ENCODE measurements at regions not wholly inside any gene's neighbourhood (a gene's known extent, or its start where the extent isn't known, plus 50 kb on each side); places are given as distances from the start of the nearest gene placed in this dataset.

- FAIRE-seq (no peak), ATAC-seq (no peak), DNase-seq (ENCODE audit: low read depth in 1 of 2, low spot score in 1 of 2) (no peak)
- Histone ChIP-seq H3K4me2 (no peak overlapping the region), H3K27ac (no peak overlapping the region), H3K4me1 (no peaks in the 10 kb centered on the region), H3K4me3 (no peak overlapping the region), H3K9me3 (no peaks in the 10 kb centered on the region)
- CTCF ChIA-PET, result interaction anchor here (1.0 to 6.5 kb wide), 2 partner anchors 19 to 43 kb away, joined by 3 to 44 read pairs; no protein-coding TSS in a partner anchor
- POLR2A ChIA-PET, result no interaction called here
- 18% methylated on average over 1 of the region's 1 CpG for WGBS (ENCODE audit: missing lambda C conversion rate)
- TF ChIP-seq CHD2 (IDR thresholded peaks at IDR 0.05; ENCODE audit: low read length, partially characterized antibody) (no peak), HOXB13 (CRISPR knock-in tag; IDR thresholded peaks at IDR 0.05; ENCODE audit: low read depth) (no peak), ZFP36 (IDR thresholded peaks at IDR 0.05; ENCODE audit: borderline replicate concordance, partially characterized antibody) (no peak), POLR2AphosphoS2 (conservative IDR thresholded peaks at IDR 0.05; ENCODE audit: low read length) (no peak), RARB (CRISPR knock-in tag; IDR thresholded peaks at IDR 0.05) (no peak), EHMT2 (IDR thresholded peaks at IDR 0.05; ENCODE audit: low read depth) (no peak), CEBPB (IDR thresholded peaks at IDR 0.05) (no peak), FOSL2 (IDR thresholded peaks at IDR 0.05) (no peak), FOSL2 (CRISPR knock-in tag; IDR thresholded peaks at IDR 0.05) (no peak), HEYL (CRISPR knock-in tag; IDR thresholded peaks at IDR 0.05) (no peak), HDAC2 (IDR thresholded peaks at IDR 0.05) (no peak), KDM5A (IDR thresholded peaks at IDR 0.05) (no peak), ELK1 (IDR thresholded peaks at IDR 0.05; ENCODE audit: low read depth, low read length) (no peak), CHD4 (IDR thresholded peaks at IDR 0.05; ENCODE audit: borderline replicate concordance) (no peak), CBX2 (IDR thresholded peaks at IDR 0.05; ENCODE audit: borderline replicate concordance, low read depth) (no peak), SMC3 (IDR thresholded peaks at IDR 0.05) (no peak), MAZ (IDR thresholded peaks at IDR 0.05; ENCODE audit: borderline replicate concordance, low read depth, low read length) (no peak)
- TF ChIP-seq, protein P1, sequence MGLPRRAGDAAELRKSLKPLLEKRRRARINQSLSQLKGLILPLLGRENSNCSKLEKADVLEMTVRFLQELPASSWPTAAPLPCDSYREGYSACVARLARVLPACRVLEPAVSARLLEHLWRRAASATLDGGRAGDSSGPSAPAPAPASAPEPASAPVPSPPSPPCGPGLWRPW (IDR thresholded peaks at IDR 0.05), result no peak
- TF ChIP-seq, protein P2, sequence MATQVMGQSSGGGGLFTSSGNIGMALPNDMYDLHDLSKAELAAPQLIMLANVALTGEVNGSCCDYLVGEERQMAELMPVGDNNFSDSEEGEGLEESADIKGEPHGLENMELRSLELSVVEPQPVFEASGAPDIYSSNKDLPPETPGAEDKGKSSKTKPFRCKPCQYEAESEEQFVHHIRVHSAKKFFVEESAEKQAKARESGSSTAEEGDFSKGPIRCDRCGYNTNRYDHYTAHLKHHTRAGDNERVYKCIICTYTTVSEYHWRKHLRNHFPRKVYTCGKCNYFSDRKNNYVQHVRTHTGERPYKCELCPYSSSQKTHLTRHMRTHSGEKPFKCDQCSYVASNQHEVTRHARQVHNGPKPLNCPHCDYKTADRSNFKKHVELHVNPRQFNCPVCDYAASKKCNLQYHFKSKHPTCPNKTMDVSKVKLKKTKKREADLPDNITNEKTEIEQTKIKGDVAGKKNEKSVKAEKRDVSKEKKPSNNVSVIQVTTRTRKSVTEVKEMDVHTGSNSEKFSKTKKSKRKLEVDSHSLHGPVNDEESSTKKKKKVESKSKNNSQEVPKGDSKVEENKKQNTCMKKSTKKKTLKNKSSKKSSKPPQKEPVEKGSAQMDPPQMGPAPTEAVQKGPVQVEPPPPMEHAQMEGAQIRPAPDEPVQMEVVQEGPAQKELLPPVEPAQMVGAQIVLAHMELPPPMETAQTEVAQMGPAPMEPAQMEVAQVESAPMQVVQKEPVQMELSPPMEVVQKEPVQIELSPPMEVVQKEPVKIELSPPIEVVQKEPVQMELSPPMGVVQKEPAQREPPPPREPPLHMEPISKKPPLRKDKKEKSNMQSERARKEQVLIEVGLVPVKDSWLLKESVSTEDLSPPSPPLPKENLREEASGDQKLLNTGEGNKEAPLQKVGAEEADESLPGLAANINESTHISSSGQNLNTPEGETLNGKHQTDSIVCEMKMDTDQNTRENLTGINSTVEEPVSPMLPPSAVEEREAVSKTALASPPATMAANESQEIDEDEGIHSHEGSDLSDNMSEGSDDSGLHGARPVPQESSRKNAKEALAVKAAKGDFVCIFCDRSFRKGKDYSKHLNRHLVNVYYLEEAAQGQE (IDR thresholded peaks at IDR 0.05), result no peak
These were observed 180.4 kb downstream of the INO80D start for GRCh38 chr2:205905576-205905975.

DNA sequence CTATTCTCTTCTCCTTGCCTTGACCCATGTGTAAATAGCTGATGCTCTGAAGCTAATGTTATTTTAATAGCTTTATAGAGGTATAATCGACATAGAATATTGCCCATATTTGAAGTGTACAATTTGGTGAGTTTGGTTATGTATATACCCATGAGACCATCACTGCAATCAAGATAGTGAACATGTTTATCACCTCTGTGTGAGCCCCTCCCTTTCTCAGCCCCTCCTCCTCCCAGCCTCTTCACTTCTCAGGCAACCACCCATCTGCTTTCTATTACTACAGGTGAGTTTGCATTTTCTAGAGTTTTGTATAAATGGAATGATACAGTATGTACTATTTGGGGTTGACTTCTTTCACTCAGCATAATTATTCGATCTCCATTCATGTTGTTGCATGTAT is 181.1 kb downstream of the INO80D start:
- no peak for TF ChIP-seq NPAS2 (CRISPR knock-in tag; IDR thresholded peaks at IDR 0.05; ENCODE audit: borderline replicate concordance)
- no peak for TF ChIP-seq HOXB5 (CRISPR knock-in tag; IDR thresholded peaks at IDR 0.05)
- no peak for TF ChIP-seq RFX5 (IDR thresholded peaks at IDR 0.05)
- no peak for TF ChIP-seq HOXA7 (CRISPR knock-in tag; IDR thresholded peaks at IDR 0.05)
- TF ChIP-seq BCL3 (IDR thresholded peaks at IDR 0.05), result no peak
- no peak for TF ChIP-seq SREBF2 (IDR thresholded peaks at IDR 0.05)
- no peak for TF ChIP-seq EHMT2 (IDR thresholded peaks at IDR 0.05; ENCODE audit: low read depth)
- TF ChIP-seq ZNF302 (CRISPR knock-in tag; IDR thresholded peaks at IDR 0.05), result no peak
- no peaks in the 10 kb centered on the region for H3K4me1 ChIP-seq
- DNase-seq (ENCODE audit: low read depth in 1 of 2, low spot score in 1 of 2) (no peak), FAIRE-seq (no peak), ATAC-seq (no peak)
- no peak overlapping the region for H3K4me2 ChIP-seq
- H3K9me3 ChIP-seq, result no peaks in the 10 kb centered on the region
- ChIA-PET CTCF (interaction anchor here (1.2 to 6.5 kb wide), 4 partner anchors 17 to 43 kb away, joined by 3 to 44 read pairs (median 6); no protein-coding TSS in a partner anchor), POLR2A (no interaction called here)
- H3K27ac ChIP-seq, result no peak overlapping the region
- 18% methylated on average over 2 of the region's 2 CpGs for WGBS (ENCODE audit: missing lambda C conversion rate)
- no peak overlapping the region for H3K4me3 ChIP-seq

Data from A549 (cell line).